Ectodermal cell (in vitro differentiated cells): ENCODE measurements at regions not wholly inside any gene's neighbourhood (a gene's known extent, or its start where the extent isn't known, plus 50 kb on each side); places are given as distances from the start of the nearest gene placed in this dataset.

Source experiments
- H3K27ac ChIP-seq: 2 replicates; pipeline ENCODE4 v1.7.0; 2013; ENCODE audit warnings: mild to moderate bottlenecking, low read depth, low read length; ENCODE audit not compliant: insufficient read depth, poor library complexity, severe bottlenecking
- H3K27me3 ChIP-seq: 2 replicates; pipeline ENCODE4 v1.7.0; 2013; ENCODE audit warnings: mild to moderate bottlenecking, low read length; ENCODE audit not compliant: insufficient read depth, control insufficient read depth, poor library complexity, severe bottlenecking
- H3K36me3 ChIP-seq: one replicate; pipeline ENCODE4 v1.7.0; 2013; ENCODE audit warnings: low read length; ENCODE audit not compliant: control insufficient read depth, insufficient read depth
- H3K4me1 ChIP-seq: one replicate; pipeline ENCODE4 v1.7.0; 2013; ENCODE audit warnings: low read length; ENCODE audit not compliant: control insufficient read depth, insufficient read depth
- H3K4me3 ChIP-seq: 2 replicates; pipeline ENCODE4 v1.7.0; 2013; ENCODE audit warnings: low read depth, low read length, control low read depth; ENCODE audit not compliant: insufficient read depth
- H3K9me3 ChIP-seq: 2 replicates; pipeline ENCODE4 v1.7.0; 2013; ENCODE audit warnings: mild to moderate bottlenecking, low read length, moderate library complexity; ENCODE audit not compliant: control insufficient read depth
- WGBS, 2 experiments: methylation state at CpG; one replicate each; pipeline ENCODE4 v1.1.7; 2013; ENCODE audit warnings: missing lambda C conversion rate in 2 of 2; 5-methylcytosine and 5-hydroxymethylcytosine counted together

- no peaks in the 10 kb centered on the region for H3K4me1 ChIP-seq
- H3K36me3 ChIP-seq: no peaks in the 10 kb centered on the region
- 93 to 95% methylated on average over 2 of the region's 2 CpGs for WGBS, 2 experiments
- no peaks in the 10 kb centered on the region for H3K9me3 ChIP-seq
- no peak overlapping the region for H3K4me3 ChIP-seq
- no peaks in the 10 kb centered on the region for H3K27me3 ChIP-seq
- H3K27ac ChIP-seq: no peak overlapping the region
Measured at GRCh38 chr10:64830869-64831268, 1309.7 kb downstream of the REEP3 start.

- H3K36me3 ChIP-seq: no peaks in the 10 kb centered on the region
- no peaks in the 10 kb centered on the region for H3K4me1 ChIP-seq
- no peak overlapping the region for H3K27ac ChIP-seq
- no peak overlapping the region for H3K4me3 ChIP-seq
- no peaks in the 10 kb centered on the region for H3K27me3 ChIP-seq
- WGBS, 2 experiments: 94% methylated on average over 12 of the region's 12 CpGs
- no peaks in the 10 kb centered on the region for H3K9me3 ChIP-seq
Measured at GRCh38 chr10:64840341-64840740, 1319.1 kb downstream of the REEP3 start.

- H3K4me1 ChIP-seq: no peaks in the 10 kb centered on the region
- 95 to 100% methylated on average over 2 of the region's 2 CpGs for WGBS, 2 experiments
- H3K27me3 ChIP-seq: no peaks in the 10 kb centered on the region
- H3K27ac ChIP-seq: no peak overlapping the region
- H3K36me3 ChIP-seq: no peaks in the 10 kb centered on the region
- H3K9me3 ChIP-seq: no peaks in the 10 kb centered on the region
- H3K4me3 ChIP-seq: no peak overlapping the region
Measured at GRCh38 chr10:64846700-64847099, 1325.5 kb downstream of the REEP3 start.

GRCh38 chr10:64855941-64856340 is 1334.7 kb downstream of the REEP3 start:
- Histone ChIP-seq H3K27ac (no peak overlapping the region), H3K9me3 (no peaks in the 10 kb centered on the region), H3K27me3 (no peaks in the 10 kb centered on the region), H3K36me3 (no peaks in the 10 kb centered on the region), H3K4me1 (no peaks in the 10 kb centered on the region), H3K4me3 (no peak overlapping the region)
- 74 to 86% methylated on average over 1 to 2 of the region's 2 CpGs for WGBS, 2 experiments

GRCh38 chr10:64859911-64860310 is 1338.7 kb downstream of the REEP3 start:
- 76 to 85% methylated on average over 2 of the region's 2 CpGs for WGBS, 2 experiments

GRCh38 chr10:64863836-64864235 is 1342.6 kb downstream of the REEP3 start:
- H3K4me3 ChIP-seq: no peak overlapping the region
- no peaks in the 10 kb centered on the region for H3K4me1 ChIP-seq
- no peaks in the 10 kb centered on the region for H3K27me3 ChIP-seq
- no peaks in the 10 kb centered on the region for H3K36me3 ChIP-seq
- peaks cover 2% of the 10 kb centered on the region for H3K9me3 ChIP-seq
- no peak overlapping the region for H3K27ac ChIP-seq
- WGBS, 2 experiments: 95 to 96% methylated on average over 1 of the region's 1 CpG

More at GRCh38 chr10:64859911-64860310, 1338.7 kb downstream of the REEP3 start:
- Histone ChIP-seq H3K36me3 (no peaks in the 10 kb centered on the region), H3K4me1 (no peaks in the 10 kb centered on the region), H3K27me3 (no peaks in the 10 kb centered on the region), H3K9me3 (no peaks in the 10 kb centered on the region), H3K27ac (no peak overlapping the region), H3K4me3 (no peak overlapping the region)

GRCh38 chr10:64867501-64867962 is 1346.3 kb downstream of the REEP3 start:
- Histone ChIP-seq H3K4me1 (no peaks in the 10 kb centered on the region), H3K27ac (no peak overlapping the region), H3K4me3 (no peak overlapping the region), H3K27me3 (no peaks in the 10 kb centered on the region), H3K9me3 (peaks cover 2% of the 10 kb centered on the region), H3K36me3 (no peaks in the 10 kb centered on the region)
- WGBS, 2 experiments: 81 to 82% methylated on average over 3 of the region's 4 CpGs

- no peaks in the 10 kb centered on the region for H3K4me1 ChIP-seq
- H3K36me3 ChIP-seq: no peaks in the 10 kb centered on the region
- 96% methylated on average over 2 of the region's 3 CpGs; no CpG with 5 or more reads in 1 of the 2 experiments for WGBS, 2 experiments
- H3K4me3 ChIP-seq: no peak overlapping the region
- H3K27me3 ChIP-seq: no peaks in the 10 kb centered on the region
- H3K9me3 ChIP-seq: no peaks in the 10 kb centered on the region
- no peak overlapping the region for H3K27ac ChIP-seq
Measured at GRCh38 chr10:64873088-64873487, 1351.9 kb downstream of the REEP3 start.

- H3K36me3 ChIP-seq: no peaks in the 10 kb centered on the region
- H3K27ac ChIP-seq: no peak overlapping the region
- no peak overlapping the region for H3K4me3 ChIP-seq
- no peaks in the 10 kb centered on the region for H3K27me3 ChIP-seq
- no peaks in the 10 kb centered on the region for H3K9me3 ChIP-seq
- no peaks in the 10 kb centered on the region for H3K4me1 ChIP-seq
- WGBS, 2 experiments: 93 to 98% methylated on average over 2 of the region's 2 CpGs
Measured at GRCh38 chr10:64873959-64874358, 1352.8 kb downstream of the REEP3 start.

- H3K27me3 ChIP-seq: no peaks in the 10 kb centered on the region
- no peaks in the 10 kb centered on the region for H3K4me1 ChIP-seq
- 79 to 91% methylated on average over 3 of the region's 3 CpGs for WGBS, 2 experiments
- H3K9me3 ChIP-seq: no peaks in the 10 kb centered on the region
- H3K4me3 ChIP-seq: no peak overlapping the region
- H3K27ac ChIP-seq: no peak overlapping the region
- H3K36me3 ChIP-seq: no peaks in the 10 kb centered on the region
Measured at GRCh38 chr10:64880546-64880945, 1359.3 kb downstream of the REEP3 start.

- Histone ChIP-seq H3K27me3 (no peaks in the 10 kb centered on the region), H3K4me1 (no peaks in the 10 kb centered on the region), H3K4me3 (no peak overlapping the region), H3K27ac (no peak overlapping the region), H3K36me3 (no peaks in the 10 kb centered on the region), H3K9me3 (no peaks in the 10 kb centered on the region)
Measured at GRCh38 chr10:64881257-64881656, 1360.1 kb downstream of the REEP3 start.
